ENCODE measurements at regions not wholly inside any gene's neighbourhood (a gene's known extent, or its start where the extent isn't known, plus 50 kb on each side); places are given as distances from the start of the nearest gene placed in this dataset.

GRCh38 chr9:129496473-129497004 is 124.4 kb downstream of the C9orf50 start:
- H3K4me1 ChIP-seq = peaks cover 0 to 92% (median 41%) of the 10 kb centered on the region in 4 donors
- 0 to 1% methylated on average over 31 to 33 of the region's 43 CpGs for WGBS, 2 donors

GRCh38 chr9:129495620-129496472 is 125.1 kb downstream of the C9orf50 start:
- 2 to 6% methylated on average over 45 to 46 of the region's 50 CpGs for WGBS, 2 donors

More at GRCh38 chr9:129496473-129497004, 124.4 kb downstream of the C9orf50 start:
- Histone ChIP-seq H3K27me3 (no peaks in the 10 kb centered on the region), H3K27ac (peak overlapping the region; percentile 92 to 99 (median 97)), H3K9me3 (no peaks in the 10 kb centered on the region), H3K4me3 (peak overlapping the region; percentile 56 to 71 (median 69)), H3K36me3 (peaks cover 0 to 14% (median 0%) of the 10 kb centered on the region in 3 donors)
- DNase-seq (ENCODE audit: low spot score in 2 of 2) = peak; percentile 95 to 96
- peak in 2 of 5 experiments; percentile 30 to 34 for TF ChIP-seq CTCF (IDR thresholded peaks at IDR 0.05)
- peak; percentile 36 to 96 for TF ChIP-seq EP300 (IDR thresholded peaks at IDR 0.05)
- peak; percentile 74 to 83 for TF ChIP-seq POLR2A (IDR thresholded peaks at IDR 0.05)

GRCh38 chr9:129494113-129494789 is 126.7 kb downstream of the C9orf50 start:
- TF ChIP-seq CTCF (IDR thresholded peaks at IDR 0.05) (no peak), POLR2A (IDR thresholded peaks at IDR 0.05) (no peak), EP300 (IDR thresholded peaks at IDR 0.05) (no peak)
- Histone ChIP-seq H3K27me3 (no peaks in the 10 kb centered on the region), H3K27ac (peak overlapping the region in 3 of 4 donors; percentile 92 to 98 (median 96)), H3K36me3 (peaks cover 0 to 14% (median 0%) of the 10 kb centered on the region in 3 donors), H3K9me3 (no peaks in the 10 kb centered on the region), H3K4me3 (no peak overlapping the region), H3K4me1 (peaks cover 0 to 92% (median 44%) of the 10 kb centered on the region in 4 donors)
- DNase-seq (ENCODE audit: low spot score in 2 of 2) = no peak
- 82 to 86% methylated on average over 10 to 11 of the region's 11 CpGs for WGBS, 2 donors

More at GRCh38 chr9:129495620-129496472, 125.1 kb downstream of the C9orf50 start:
- TF ChIP-seq EP300 (IDR thresholded peaks at IDR 0.05) (peak; percentile 67 to 75), CTCF (IDR thresholded peaks at IDR 0.05) (peak in 1 of 5 experiments; percentile 36), POLR2A (IDR thresholded peaks at IDR 0.05) (peak in 1 of 2 donors; percentile 49)
- Histone ChIP-seq H3K4me3 (peak overlapping the region; percentile 56 to 71 (median 69)), H3K27ac (peak overlapping the region; percentile 92 to 99 (median 97)), H3K9me3 (no peaks in the 10 kb centered on the region), H3K27me3 (no peaks in the 10 kb centered on the region), H3K4me1 (peaks cover 0 to 92% (median 44%) of the 10 kb centered on the region in 4 donors), H3K36me3 (peaks cover 0 to 14% (median 0%) of the 10 kb centered on the region in 3 donors)
- DNase-seq (ENCODE audit: low spot score in 2 of 2) = peak; percentile 90 to 94

GRCh38 chr9:129493706-129494047 is 127.2 kb downstream of the C9orf50 start:
- no peak for TF ChIP-seq EP300 (IDR thresholded peaks at IDR 0.05)
- TF ChIP-seq POLR2A (IDR thresholded peaks at IDR 0.05) = no peak
- TF ChIP-seq CTCF (IDR thresholded peaks at IDR 0.05) = no peak
- Histone ChIP-seq H3K36me3 (peaks cover 0 to 14% (median 0%) of the 10 kb centered on the region in 3 donors), H3K9me3 (no peaks in the 10 kb centered on the region), H3K4me1 (peaks cover 0 to 92% (median 39%) of the 10 kb centered on the region in 4 donors), H3K27me3 (no peaks in the 10 kb centered on the region), H3K27ac (peak overlapping the region in 3 of 4 donors; percentile 92 to 98 (median 96)), H3K4me3 (no peak overlapping the region)
- DNase-seq (ENCODE audit: low spot score in 2 of 2) = no peak
- WGBS, 2 donors = 61 to 71% methylated on average over 8 of the region's 8 CpGs
